ENCODE measurements at regions not wholly inside any gene's neighbourhood (a gene's known extent, or its start where the extent isn't known, plus 50 kb on each side); places are given as distances from the start of the nearest gene placed in this dataset.

GRCh38 chr6:100153636-100154275 lies 159.7 kb upstream of the MCHR2 start:
- WGBS, result 43% methylated on average over 2 of the region's 2 CpGs
- intact Hi-C loops (cut with DNase I), result no loop called here
- no peak overlapping the region for H3K27ac ChIP-seq (replicated peaks in 1 of 4)
- no peak for DNase-seq (ENCODE audit: extremely low spot score)
- H3K36me3 ChIP-seq, result no peaks in the 10 kb centered on the region
- H3K9me3 ChIP-seq, result no peaks in the 10 kb centered on the region
- TF ChIP-seq EP300 (IDR thresholded peaks at IDR 0.05), result no peak
- no peak for TF ChIP-seq POLR2AphosphoS5 (IDR thresholded peaks at IDR 0.05)
- TF ChIP-seq, protein P1, sequence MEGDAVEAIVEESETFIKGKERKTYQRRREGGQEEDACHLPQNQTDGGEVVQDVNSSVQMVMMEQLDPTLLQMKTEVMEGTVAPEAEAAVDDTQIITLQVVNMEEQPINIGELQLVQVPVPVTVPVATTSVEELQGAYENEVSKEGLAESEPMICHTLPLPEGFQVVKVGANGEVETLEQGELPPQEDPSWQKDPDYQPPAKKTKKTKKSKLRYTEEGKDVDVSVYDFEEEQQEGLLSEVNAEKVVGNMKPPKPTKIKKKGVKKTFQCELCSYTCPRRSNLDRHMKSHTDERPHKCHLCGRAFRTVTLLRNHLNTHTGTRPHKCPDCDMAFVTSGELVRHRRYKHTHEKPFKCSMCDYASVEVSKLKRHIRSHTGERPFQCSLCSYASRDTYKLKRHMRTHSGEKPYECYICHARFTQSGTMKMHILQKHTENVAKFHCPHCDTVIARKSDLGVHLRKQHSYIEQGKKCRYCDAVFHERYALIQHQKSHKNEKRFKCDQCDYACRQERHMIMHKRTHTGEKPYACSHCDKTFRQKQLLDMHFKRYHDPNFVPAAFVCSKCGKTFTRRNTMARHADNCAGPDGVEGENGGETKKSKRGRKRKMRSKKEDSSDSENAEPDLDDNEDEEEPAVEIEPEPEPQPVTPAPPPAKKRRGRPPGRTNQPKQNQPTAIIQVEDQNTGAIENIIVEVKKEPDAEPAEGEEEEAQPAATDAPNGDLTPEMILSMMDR (IDR thresholded peaks at IDR 0.05), result no peak
- TF ChIP-seq POLR2A (IDR thresholded peaks at IDR 0.05; ENCODE audit: low read depth), result no peak
- H3K4me3 ChIP-seq, result no peak overlapping the region
- no peaks in the 10 kb centered on the region for H3K27me3 ChIP-seq
- no peaks in the 10 kb centered on the region for H3K4me1 ChIP-seq

DNA sequence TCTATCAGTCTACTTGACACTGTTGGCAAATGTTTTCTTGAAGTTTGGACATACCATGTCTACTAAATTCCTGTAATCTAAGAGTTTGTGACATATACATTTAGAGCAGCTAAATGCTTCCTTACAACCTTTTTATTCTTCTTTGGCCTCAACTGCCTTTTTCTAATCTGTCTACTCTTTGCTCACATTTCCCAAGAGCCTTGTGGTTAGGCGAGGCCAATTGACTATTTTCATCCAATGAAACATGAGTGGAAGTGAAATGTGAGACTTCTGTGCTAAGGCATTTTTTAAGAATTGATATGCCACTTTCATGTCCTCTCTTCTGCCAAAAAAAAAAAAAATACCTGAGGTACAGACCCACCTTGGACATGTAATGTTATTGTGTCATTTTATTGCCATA lies 158.2 kb upstream of the MCHR2 start:
- Histone ChIP-seq H3K4me1 (no peaks in the 10 kb centered on the region), H3K27me3 (no peaks in the 10 kb centered on the region), H3K36me3 (no peaks in the 10 kb centered on the region), H3K9me3 (no peaks in the 10 kb centered on the region), H3K27ac (replicated peaks in 1 of 4) (no peak overlapping the region), H3K4me3 (no peak overlapping the region)
- intact Hi-C loops (cut with DNase I), result no loop called here
- DNase-seq (ENCODE audit: extremely low spot score), result no peak
- TF ChIP-seq POLR2AphosphoS5 (IDR thresholded peaks at IDR 0.05) (no peak), POLR2A (IDR thresholded peaks at IDR 0.05; ENCODE audit: low read depth) (no peak), EP300 (IDR thresholded peaks at IDR 0.05) (no peak)
- TF ChIP-seq, protein P1 (IDR thresholded peaks at IDR 0.05), result no peak
- 83% methylated on average over 1 of the region's 1 CpG for WGBS

DNA sequence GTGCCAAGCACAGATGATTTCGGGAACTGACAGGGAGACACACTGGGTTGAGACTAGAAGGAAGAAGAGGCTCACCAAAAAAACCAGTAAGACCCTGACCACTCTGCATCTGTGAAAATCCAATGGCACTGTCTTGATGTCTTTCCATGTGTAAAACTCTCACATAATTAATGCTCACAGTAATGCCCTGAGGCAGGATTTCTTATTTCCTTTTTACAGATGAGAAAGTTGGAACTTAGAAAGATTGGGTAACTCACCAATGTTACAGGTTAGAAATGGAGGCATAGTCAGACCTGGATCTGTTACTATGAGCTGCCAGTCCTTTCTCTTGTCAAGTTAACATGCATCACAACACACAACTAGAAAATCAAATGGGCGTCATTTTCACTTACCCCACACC lies 151.0 kb upstream of the MCHR2 start:
- H3K9me3 ChIP-seq, result no peaks in the 10 kb centered on the region
- intact Hi-C loops (cut with DNase I), result no loop called here
- H3K27me3 ChIP-seq, result no peaks in the 10 kb centered on the region
- no peak for DNase-seq (ENCODE audit: extremely low spot score)
- H3K4me3 ChIP-seq, result no peak overlapping the region
- no peak overlapping the region for H3K27ac ChIP-seq (replicated peaks in 1 of 4)
- 77% methylated on average over 2 of the region's 2 CpGs for WGBS
- TF ChIP-seq, protein P1 (IDR thresholded peaks at IDR 0.05), result no peak
- TF ChIP-seq POLR2AphosphoS5 (IDR thresholded peaks at IDR 0.05) (no peak), POLR2A (IDR thresholded peaks at IDR 0.05; ENCODE audit: low read depth) (no peak), EP300 (IDR thresholded peaks at IDR 0.05) (no peak)
- H3K36me3 ChIP-seq, result no peaks in the 10 kb centered on the region
- no peaks in the 10 kb centered on the region for H3K4me1 ChIP-seq

GRCh38 chr6:100138346-100139022 lies 144.5 kb upstream of the MCHR2 start:
- H3K4me1 ChIP-seq, result no peaks in the 10 kb centered on the region
- H3K36me3 ChIP-seq, result no peaks in the 10 kb centered on the region
- H3K9me3 ChIP-seq, result no peaks in the 10 kb centered on the region
- H3K27ac ChIP-seq (replicated peaks in 1 of 4), result no peak overlapping the region
- H3K27me3 ChIP-seq, result no peaks in the 10 kb centered on the region
- no peak overlapping the region for H3K4me3 ChIP-seq
- DNase-seq (ENCODE audit: extremely low spot score), result no peak
- intact Hi-C loops (cut with DNase I), result no loop called here
- TF ChIP-seq, protein P1 (IDR thresholded peaks at IDR 0.05), result no peak
- 79% methylated on average over 2 of the region's 4 CpGs for WGBS

GRCh38 chr6:100137759-100138158 lies 143.7 kb upstream of the MCHR2 start:
- no peak overlapping the region for H3K27ac ChIP-seq (replicated peaks in 1 of 4)
- no peaks in the 10 kb centered on the region for H3K36me3 ChIP-seq
- TF ChIP-seq EP300 (IDR thresholded peaks at IDR 0.05), result no peak
- TF ChIP-seq POLR2A (IDR thresholded peaks at IDR 0.05; ENCODE audit: low read depth), result no peak
- no peak for TF ChIP-seq POLR2AphosphoS5 (IDR thresholded peaks at IDR 0.05)
- TF ChIP-seq, protein P1 (IDR thresholded peaks at IDR 0.05), result no peak
- intact Hi-C loops (cut with DNase I), result no loop called here
- 72% methylated on average over 2 of the region's 2 CpGs for WGBS
- H3K4me1 ChIP-seq, result no peaks in the 10 kb centered on the region
- H3K27me3 ChIP-seq, result no peaks in the 10 kb centered on the region
- H3K9me3 ChIP-seq, result no peaks in the 10 kb centered on the region
- DNase-seq (ENCODE audit: extremely low spot score), result no peak
- H3K4me3 ChIP-seq, result no peak overlapping the region

All from esophagus muscularis mucosa (tissue), 4 donors.